IMR-90 (cell line): ENCODE measurements at regions not wholly inside any gene's neighbourhood (a gene's known extent, or its start where the extent isn't known, plus 50 kb on each side); places are given as distances from the start of the nearest gene placed in this dataset.

ENCODE experiments used
- ATAC-seq: fragments of 200-7000 bp; cut with Tn5 transposase; 2 replicates; pipeline ENCODE4 v1.9.1; 2020; ENCODE audit warnings: low read depth, mild to moderate bottlenecking, moderate library complexity
- BruUV-seq: library from RNA; stranded (reverse); fragments of 400-500 nt; replicated peaks from 2 replicates; lab custom pipeline; 2021; lab: Mats Ljungman, UMichigan
- CTCF ChIA-PET: fragments of 300-600 bp; formaldehyde crosslinking; extraction: SDS; loops from one replicate; lab custom pipeline; 2021; ENCODE audit warnings: antibody characterized with exemption; lab: Yijun Ruan, JAX
- POLR2A ChIA-PET: fragments of 300-600 bp; sonication (Branson Sonifier 250); formaldehyde crosslinking; loops from one replicate; lab custom pipeline; 2022; ENCODE audit warnings: antibody characterized with exemption; ENCODE audit not compliant: unreplicated experiment; lab: Charles Lee
- DNase-seq: peaks from one replicate; pipeline ENCODE4 v3.0.0; 2013
- H2AFZ ChIP-seq: replicated peaks from 2 replicates; pipeline ENCODE3; 2013; ENCODE audit warnings: low read length, mild to moderate bottlenecking; ENCODE audit not compliant: poor library complexity
- H2AK5ac ChIP-seq: 2 replicates; pipeline ENCODE4 v1.6.1; 2013; ENCODE audit warnings: low read depth, low read length, inconsistent platforms
- H2AK9ac ChIP-seq: replicated peaks from 2 replicates; pipeline ENCODE3; 2013; ENCODE audit warnings: mild to moderate bottlenecking, low read depth, low read length, moderate library complexity; ENCODE audit not compliant: poor library complexity
- H2BK120ac ChIP-seq: 2 replicates; pipeline ENCODE4 v1.6.1; 2013; ENCODE audit warnings: low read depth, low read length, inconsistent platforms
- H2BK15ac ChIP-seq: 3 replicates; pipeline ENCODE4 v1.6.1; 2013; ENCODE audit warnings: low read depth, low read length, inconsistent platforms
- H2BK20ac ChIP-seq: 2 replicates; pipeline ENCODE4 v1.6.1; 2013; ENCODE audit warnings: low read depth, mild to moderate bottlenecking, inconsistent platforms, low read length, moderate library complexity
- H2BK5ac ChIP-seq: 2 replicates; pipeline ENCODE4 v1.6.1; 2013; ENCODE audit warnings: mild to moderate bottlenecking, low read depth, low read length, inconsistent platforms; ENCODE audit not compliant: poor library complexity, severe bottlenecking
- H3K14ac ChIP-seq: replicated peaks from 2 replicates; pipeline ENCODE4 v1.6.1; 2013; ENCODE audit warnings: low read depth, low read length, inconsistent platforms
- H3K18ac ChIP-seq: 2 replicates; pipeline ENCODE4 v1.6.1; 2013; ENCODE audit warnings: low read depth, low read length, control low read depth
- H3K23ac ChIP-seq: 2 replicates; pipeline ENCODE4 v1.6.1; 2013; ENCODE audit warnings: low read depth, low read length, inconsistent platforms
- H3K27ac ChIP-seq: 2 replicates; pipeline ENCODE4 v1.5.1; 2013; ENCODE audit warnings: mild to moderate bottlenecking, control low read depth, low read length; ENCODE audit not compliant: insufficient read depth
- H3K27me3 ChIP-seq: 2 replicates; pipeline ENCODE4 v1.6.1; 2013; ENCODE audit warnings: low read length; ENCODE audit not compliant: control insufficient read depth, insufficient read depth
- H3K36me3 ChIP-seq: 2 replicates; pipeline ENCODE4 v1.6.1; 2013; ENCODE audit warnings: low read length, mixed read lengths; ENCODE audit not compliant: control insufficient read depth, insufficient read depth
- H3K4ac ChIP-seq: 2 replicates; pipeline ENCODE4 v1.6.1; 2013; ENCODE audit warnings: low read depth, low read length, inconsistent platforms
- H3K4me1 ChIP-seq: 2 replicates; pipeline ENCODE4 v1.6.1; 2013; ENCODE audit warnings: low read length, mixed read lengths; ENCODE audit not compliant: control insufficient read depth, insufficient read depth
- H3K4me2 ChIP-seq: 2 replicates; pipeline ENCODE4 v1.6.1; 2013; ENCODE audit warnings: low read depth, mild to moderate bottlenecking, control low read depth, low read length, moderate library complexity
- H3K4me3 ChIP-seq: 2 replicates; pipeline ENCODE4 v1.5.1; 2013; ENCODE audit warnings: low read depth, mild to moderate bottlenecking, control low read depth, low read length, moderate library complexity; ENCODE audit not compliant: insufficient read depth
- H3K56ac ChIP-seq: 2 replicates; pipeline ENCODE4 v1.6.1; 2013; ENCODE audit warnings: low read length, inconsistent platforms; ENCODE audit not compliant: insufficient read depth; ENCODE audit errors: extremely low read depth
- H3K79me1 ChIP-seq, 2 experiments: 2 replicates each; pipeline ENCODE4 v1.6.1; 2013; ENCODE audit warnings: low read length in 2 of 2, inconsistent platforms in 1 of 2, low read depth in 1 of 2
- H3K9ac ChIP-seq: 2 replicates; pipeline ENCODE4 v1.6.1; 2013; ENCODE audit warnings: low read depth, low read length, control low read depth
- H3K9me1 ChIP-seq: 2 replicates; pipeline ENCODE4 v1.6.1; 2013; ENCODE audit warnings: low read length, inconsistent platforms; ENCODE audit not compliant: insufficient read depth
- H3K9me3 ChIP-seq: 2 replicates; pipeline ENCODE4 v1.6.1; 2013; ENCODE audit warnings: low read length; ENCODE audit not compliant: control insufficient read depth, insufficient read depth
- H4K20me1 ChIP-seq: 2 replicates; pipeline ENCODE4 v1.6.1; 2013; ENCODE audit warnings: low read length, inconsistent platforms; ENCODE audit not compliant: insufficient read depth
- H4K5ac ChIP-seq: 2 replicates; pipeline ENCODE4 v1.6.1; 2013; ENCODE audit warnings: mild to moderate bottlenecking, low read depth, low read length, control low read depth
- H4K8ac ChIP-seq, 2 experiments: 2 replicates each; pipeline ENCODE4 v1.6.1; 2013; ENCODE audit warnings: low read depth in 2 of 2, low read length in 2 of 2, control low read depth in 1 of 2, inconsistent platforms in 1 of 2
- H4K91ac ChIP-seq: 2 replicates; pipeline ENCODE4 v1.6.1; 2013; ENCODE audit warnings: low read depth, low read length, inconsistent platforms; ENCODE audit not compliant: insufficient read depth
- BHLHE40 ChIP-seq: fragments of 150-350 bp; IDR thresholded peaks from 2 replicates; pipeline ENCODE4 v1.6.1; 2016; ENCODE audit warnings: mild to moderate bottlenecking, low read depth, low read length
- CEBPB ChIP-seq: IDR thresholded peaks from 2 replicates; pipeline ENCODE4 v1.6.1; 2012; ENCODE audit warnings: low read depth, low read length, improper control_type of control experiment
- CTCF ChIP-seq: conservative IDR thresholded peaks from 2 replicates; pipeline ENCODE4 v1.5.1; 2012; ENCODE audit warnings: mild to moderate bottlenecking, low read depth, low read length, improper control_type of control experiment
- ELK1 ChIP-seq: fragments of 150-350 bp; IDR thresholded peaks from 2 replicates; pipeline ENCODE4 v1.6.1; 2016; ENCODE audit warnings: low read depth, mild to moderate bottlenecking, low read length, moderate library complexity, borderline replicate concordance
- FOS ChIP-seq: fragments of 150-350 bp; IDR thresholded peaks from 2 replicates; pipeline ENCODE4 v1.6.1; 2016; ENCODE audit warnings: low read depth, low read length
- MAFK ChIP-seq: IDR thresholded peaks from 2 replicates; pipeline ENCODE4 v1.6.1; 2012; ENCODE audit warnings: low read depth, low read length, improper control_type of control experiment
- MAZ ChIP-seq: IDR thresholded peaks from 2 replicates; pipeline ENCODE4 v1.6.1; 2012; ENCODE audit warnings: low read depth, mild to moderate bottlenecking, low read length, improper control_type of control experiment, moderate library complexity, borderline replicate concordance
- MXI1 ChIP-seq: IDR thresholded peaks from 2 replicates; pipeline ENCODE4 v1.6.1; 2012; ENCODE audit warnings: low read depth, mild to moderate bottlenecking, low read length, moderate library complexity, borderline replicate concordance
- NFE2L2 ChIP-seq: fragments of 150-350 bp; IDR thresholded peaks from 2 replicates; pipeline ENCODE4 v1.6.1; 2016; ENCODE audit warnings: low read depth, mild to moderate bottlenecking, low read length
- POLR2A ChIP-seq: IDR thresholded peaks from 2 replicates; pipeline ENCODE4 v1.6.1; 2012; ENCODE audit warnings: mild to moderate bottlenecking, low read depth, low read length
- RCOR1 ChIP-seq: IDR thresholded peaks from 2 replicates; pipeline ENCODE4 v1.6.1; 2012; ENCODE audit warnings: mild to moderate bottlenecking, low read length, improper control_type of control experiment; ENCODE audit not compliant: insufficient replicate concordance
- RFX5 ChIP-seq: IDR thresholded peaks from 2 replicates; pipeline ENCODE4 v1.8.0; 2012; ENCODE audit warnings: low read depth, mild to moderate bottlenecking, low read length, moderate library complexity
- SMC3 ChIP-seq: fragments of 150-350 bp; IDR thresholded peaks from 2 replicates; pipeline ENCODE4 v1.6.1; 2016; ENCODE audit warnings: low read depth, mild to moderate bottlenecking, antibody characterized with exemption, low read length, moderate library complexity
- USF2 ChIP-seq: fragments of 150-350 bp; IDR thresholded peaks from 2 replicates; pipeline ENCODE4 v1.6.1; 2017; ENCODE audit warnings: mild to moderate bottlenecking, antibody characterized with exemption, low read length, low read depth
- WGBS, 2 experiments: methylation state at CpG; one replicate each; pipeline versions ENCODE4 v1.1.5 to v1.1.7; 2013; ENCODE audit warnings: missing lambda C conversion rate in 2 of 2; ENCODE audit not compliant: insufficient read length in 1 of 2; ENCODE audit errors: extremely low coverage in 2 of 2; 5-methylcytosine and 5-hydroxymethylcytosine counted together
- dilution Hi-C: fragments of 300-500 bp; cut with HindIII; formaldehyde crosslinking; loops from one replicate; pipeline ENCODE4 v1.14.3; 2018; ENCODE audit warnings: low sequenced_read_pairs; ENCODE audit not compliant: unreplicated experiment
- in situ Hi-C: fragments of 300-500 bp; cut with MboI; formaldehyde crosslinking; loops from 3 replicates; pipeline ENCODE4 v1.14.3; 2019; ENCODE audit warnings: low sequenced_read_pairs, inconsistent platforms, mixed read lengths
- intact Hi-C: fragments of 100-400 bp; cut with micrococcal nuclease; formaldehyde crosslinking; loops from 2 replicates; pipeline ENCODE4 v1.10.0; 2022

GRCh38 chr5:54388811-54389210, 66.7 kb upstream of the HSPB3 start:
- no peaks in the 10 kb centered on the region for H3K9me1 ChIP-seq
- no TSS peak for BruUV-seq
- no peak overlapping the region for H2BK20ac ChIP-seq
- TF ChIP-seq MAZ = no peak
- no peak for TF ChIP-seq ELK1
- no peak for TF ChIP-seq MXI1
- no peak for TF ChIP-seq POLR2A
- TF ChIP-seq USF2 = no peak
- TF ChIP-seq RCOR1 = no peak
- no peak for TF ChIP-seq BHLHE40
- no peak for TF ChIP-seq SMC3
- no peak for TF ChIP-seq FOS
- TF ChIP-seq RFX5 = no peak
- TF ChIP-seq MAFK = no peak
- TF ChIP-seq CEBPB = no peak
- TF ChIP-seq NFE2L2 = no peak
- TF ChIP-seq CTCF = no peak
- dilution Hi-C loops (no loop called here), intact Hi-C loops (no loop called here), in situ Hi-C loops (no loop called here)
- H3K18ac ChIP-seq = no peak overlapping the region
- no peak for ATAC-seq
- H2AK9ac ChIP-seq = no peak overlapping the region
- H3K27ac ChIP-seq = no peak overlapping the region
- H3K4me3 ChIP-seq = no peak overlapping the region
- H4K91ac ChIP-seq = no peak overlapping the region
- H3K79me1 ChIP-seq = no peaks in the 10 kb centered on the region
- no peak overlapping the region for H3K14ac ChIP-seq
- no peak overlapping the region for H2AFZ ChIP-seq
- H4K20me1 ChIP-seq = no peaks in the 10 kb centered on the region
- H3K4me2 ChIP-seq = no peak overlapping the region
- H3K27me3 ChIP-seq = no peaks in the 10 kb centered on the region; the same call in 1 of the 2 replicates
- H4K8ac ChIP-seq = no peak overlapping the region
- H3K9me3 ChIP-seq = no peaks in the 10 kb centered on the region
- H2BK5ac ChIP-seq = no peak overlapping the region
- CTCF ChIA-PET = interaction anchor here (0.5 kb wide), 1 partner anchor 56 kb away, joined by 3 read pairs; no protein-coding TSS in a partner anchor
- no peak overlapping the region for H3K23ac ChIP-seq
- POLR2A ChIA-PET = no interaction called here
- H3K4ac ChIP-seq = no peak overlapping the region
- no CpG with 5 or more reads among the region's 1 CpG for WGBS, 2 experiments
- no peaks in the 10 kb centered on the region for H3K36me3 ChIP-seq
- no peak overlapping the region for H3K56ac ChIP-seq
- no peak overlapping the region for H2AK5ac ChIP-seq
- no peak overlapping the region for H2BK120ac ChIP-seq
- H3K4me1 ChIP-seq = no peaks in the 10 kb centered on the region; the same call in 1 of the 2 replicates
- H3K9ac ChIP-seq = no peak overlapping the region
- no peak for DNase-seq
- H2BK15ac ChIP-seq = no peak overlapping the region
- H4K5ac ChIP-seq = no peak overlapping the region
